GM12891 (cell line): ENCODE measurements at regions not wholly inside any gene's neighbourhood (a gene's known extent, or its start where the extent isn't known, plus 50 kb on each side); places are given as distances from the start of the nearest gene placed in this dataset.
"Not testable (repeated sequence)": the region's sequence is repeated elsewhere in the genome, so short reads cannot be mapped to it uniquely, and the experiment has no call there.

Experiments used
- DNase-seq: peaks from one replicate; pipeline ENCODE4 v3.0.0; 2011; ENCODE audit warnings: low spot score; ENCODE audit not compliant: insufficient read length
- FAIRE-seq: peaks from 2 replicates; lab custom pipeline; 2011; peaks lifted over from hg19 to GRCh38; lab: Jason Lieb, UNC
- PAX5 ChIP-seq: IDR thresholded peaks from 2 replicates; pipeline ENCODE4 v1.6.1; 2011; ENCODE audit warnings: low read length, moderate library complexity, mild to moderate bottlenecking; ENCODE audit not compliant: insufficient read depth, severe bottlenecking
- POLR2A ChIP-seq: IDR thresholded peaks from 2 replicates; pipeline ENCODE4 v1.6.1; 2011; ENCODE audit warnings: low read depth, low read length, control low read depth
- POLR2AphosphoS5 ChIP-seq: IDR thresholded peaks from 2 replicates; pipeline ENCODE4 v1.6.1; 2011; ENCODE audit warnings: low read depth, low read length, control low read depth
- POU2F2 ChIP-seq: IDR thresholded peaks from 2 replicates; pipeline ENCODE4 v1.6.1; 2011; ENCODE audit warnings: low read depth, mild to moderate bottlenecking, control low read depth, low read length, moderate library complexity
- SPI1 ChIP-seq: IDR thresholded peaks from 2 replicates; pipeline ENCODE4 v1.6.1; 2011; ENCODE audit warnings: low read depth, low read length, control low read depth
- TAF1 ChIP-seq: IDR thresholded peaks from 2 replicates; pipeline ENCODE4 v1.6.1; 2011; ENCODE audit warnings: low read depth, low read length, control low read depth

DNA sequence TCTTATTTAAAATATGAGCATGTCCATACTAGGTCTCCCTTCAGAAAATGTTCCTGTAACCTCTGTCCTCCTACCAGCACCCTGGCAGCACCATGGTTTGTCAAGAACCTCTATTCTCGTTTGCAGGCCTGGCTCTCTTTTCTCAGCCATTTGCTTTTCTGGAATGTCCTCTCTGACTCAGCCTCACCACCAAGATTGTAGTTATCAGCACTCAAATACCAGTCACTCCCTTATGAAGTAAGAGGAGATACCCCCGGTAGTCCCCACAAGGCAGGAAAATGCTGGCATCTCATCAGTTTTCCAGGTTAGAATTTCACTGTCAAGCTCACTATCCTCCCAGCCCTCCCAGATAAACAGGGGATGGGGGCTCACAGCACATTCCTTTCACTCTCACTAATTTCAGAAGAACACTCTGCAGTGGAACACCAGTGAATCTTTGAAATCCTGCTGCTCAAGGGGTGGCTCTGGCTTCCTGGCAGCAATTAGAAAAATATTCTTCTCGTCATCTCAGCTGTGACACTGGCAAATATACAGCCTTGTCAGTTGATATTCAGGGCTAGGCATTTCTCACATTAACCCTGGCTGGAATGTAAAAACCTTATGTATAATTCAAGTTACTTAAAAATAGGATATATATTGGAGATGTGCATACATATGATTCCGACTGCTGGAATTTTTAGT lies 129.2 kb downstream of the TBX18 start:
- DNase-seq (no peak), FAIRE-seq (no peak)
- TF ChIP-seq POU2F2 (no peak), POLR2AphosphoS5 (no peak), PAX5 (no peak), SPI1 (no peak), POLR2A (no peak), TAF1 (no peak)

DNA sequence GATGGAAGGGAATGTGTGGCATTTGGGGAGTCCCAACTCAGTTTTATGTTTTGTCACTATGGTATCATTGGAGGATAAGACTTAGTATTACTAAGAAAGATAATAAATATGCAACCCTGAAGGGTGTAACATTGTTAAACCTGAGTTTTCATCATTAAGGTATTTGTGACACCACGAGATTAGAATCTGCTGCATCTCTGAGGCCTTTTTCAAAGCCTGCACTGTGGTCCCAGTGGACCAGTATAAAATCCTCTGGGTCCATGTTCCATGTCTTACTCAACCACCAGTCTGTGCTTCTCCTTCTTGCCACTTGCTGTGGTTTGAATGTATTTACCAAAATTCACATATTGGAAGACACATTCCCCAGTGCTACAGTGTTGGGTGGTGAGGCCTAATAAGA lies 130.6 kb downstream of the TBX18 start:
- FAIRE-seq (no peak), DNase-seq (no peak)
- TF ChIP-seq POLR2AphosphoS5 (no peak), SPI1 (no peak), POU2F2 (no peak), TAF1 (no peak), POLR2A (no peak), PAX5 (no peak)

DNA sequence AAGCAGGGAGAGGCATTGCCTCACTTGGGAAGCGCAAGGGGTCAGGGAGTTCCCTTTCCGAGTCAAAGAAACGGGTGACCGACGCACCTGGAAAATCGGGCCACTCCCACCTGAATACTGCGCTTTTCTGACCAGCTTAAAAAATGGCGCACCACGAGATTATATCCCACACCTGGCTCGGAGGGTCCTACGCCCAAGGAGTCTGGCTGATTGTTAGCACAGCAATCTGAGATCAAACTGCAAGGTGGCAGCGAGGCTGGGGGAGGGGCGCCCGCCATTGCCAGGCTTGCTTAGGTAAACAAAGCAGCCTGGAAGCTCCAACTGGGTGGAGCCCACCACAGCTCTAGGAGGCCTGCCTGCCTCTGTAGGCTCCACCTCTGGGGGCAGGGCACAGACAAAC lies 137.9 kb downstream of the TBX18 start:
- not testable (repeated sequence) for FAIRE-seq, DNase-seq

DNA sequence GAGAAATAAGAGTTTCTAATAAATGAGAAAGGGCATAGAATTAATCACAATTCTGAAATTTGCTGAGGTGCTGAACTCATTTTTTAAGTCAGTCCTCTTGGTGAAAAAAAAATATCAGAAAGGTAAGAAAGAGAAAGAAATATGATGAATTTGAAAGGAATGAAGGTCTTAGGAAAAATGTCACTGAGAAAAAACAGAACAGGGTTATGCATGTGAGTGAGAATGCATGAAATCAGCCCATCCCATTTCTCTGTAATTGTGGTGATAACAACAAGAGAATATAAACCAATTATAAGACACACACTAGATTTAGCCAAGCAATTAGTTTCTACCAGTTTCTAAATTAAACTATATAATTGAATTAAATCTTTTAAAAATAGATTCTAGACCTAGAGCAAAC lies 138.9 kb downstream of the TBX18 start:
- TF ChIP-seq SPI1 (no peak), POU2F2 (no peak), TAF1 (no peak), POLR2AphosphoS5 (no peak), PAX5 (no peak), POLR2A (no peak)
- no peak for DNase-seq
- no peak for FAIRE-seq

DNA sequence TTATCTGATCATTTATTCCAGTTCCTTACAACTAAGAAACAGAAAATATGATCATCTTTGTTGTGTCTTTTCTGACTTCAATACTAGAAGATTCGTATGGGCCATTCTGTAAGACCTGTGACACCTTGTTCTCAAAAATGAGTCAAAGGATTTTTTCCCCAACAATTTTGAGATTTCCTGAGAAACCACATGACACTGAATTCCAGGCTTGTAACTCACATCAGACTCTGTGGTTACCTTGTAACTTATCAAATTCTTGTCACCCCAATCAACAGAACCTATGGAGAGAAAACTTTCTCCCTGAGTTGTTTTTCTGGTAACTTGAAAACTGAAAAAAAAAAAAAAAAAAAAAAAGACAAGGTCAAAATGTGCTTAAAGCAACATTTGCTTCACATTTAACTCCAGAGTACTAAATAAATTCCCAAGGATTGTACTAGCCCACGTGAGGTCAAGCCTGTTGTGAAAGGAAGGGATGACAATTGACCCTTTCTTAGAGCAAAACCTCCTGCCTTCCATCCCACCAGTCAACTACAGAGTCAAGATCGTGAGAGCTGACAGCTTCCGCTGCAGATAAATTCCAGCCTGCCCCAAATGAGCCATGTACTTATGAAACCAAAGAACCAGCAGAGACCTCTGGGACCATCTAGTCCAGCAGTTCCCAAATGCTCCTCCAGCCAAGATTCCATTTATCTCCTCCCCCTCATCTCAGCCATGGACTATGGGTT lies 140.3 kb downstream of the TBX18 start:
- no peak for FAIRE-seq
- DNase-seq = no peak
- TF ChIP-seq SPI1 (no peak), POU2F2 (no peak), POLR2A (no peak), TAF1 (no peak), PAX5 (no peak), POLR2AphosphoS5 (no peak)

DNA sequence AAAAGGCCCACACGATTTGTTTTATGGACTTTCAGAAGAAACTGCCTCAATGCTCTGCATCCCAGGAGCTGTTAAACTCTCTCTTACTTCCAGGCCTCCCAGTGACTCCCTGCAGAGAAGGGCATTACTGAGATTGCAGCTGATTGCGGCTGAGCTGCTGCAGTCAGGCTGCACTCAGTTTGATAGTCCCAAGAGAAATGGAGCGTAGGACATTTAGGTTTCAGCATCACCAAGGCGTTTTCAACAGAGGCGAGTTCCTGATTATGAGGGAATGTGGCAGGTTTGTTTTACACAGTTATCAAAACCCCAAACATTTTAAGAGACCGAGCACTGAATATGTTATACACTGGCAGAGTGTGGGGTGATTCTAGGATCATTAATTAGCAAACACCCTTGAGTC lies 145.6 kb downstream of the TBX18 start:
- FAIRE-seq (no peak), DNase-seq (no peak)
- TF ChIP-seq PAX5 (no peak), SPI1 (no peak), POU2F2 (no peak), POLR2AphosphoS5 (no peak), TAF1 (no peak), POLR2A (no peak)

DNA sequence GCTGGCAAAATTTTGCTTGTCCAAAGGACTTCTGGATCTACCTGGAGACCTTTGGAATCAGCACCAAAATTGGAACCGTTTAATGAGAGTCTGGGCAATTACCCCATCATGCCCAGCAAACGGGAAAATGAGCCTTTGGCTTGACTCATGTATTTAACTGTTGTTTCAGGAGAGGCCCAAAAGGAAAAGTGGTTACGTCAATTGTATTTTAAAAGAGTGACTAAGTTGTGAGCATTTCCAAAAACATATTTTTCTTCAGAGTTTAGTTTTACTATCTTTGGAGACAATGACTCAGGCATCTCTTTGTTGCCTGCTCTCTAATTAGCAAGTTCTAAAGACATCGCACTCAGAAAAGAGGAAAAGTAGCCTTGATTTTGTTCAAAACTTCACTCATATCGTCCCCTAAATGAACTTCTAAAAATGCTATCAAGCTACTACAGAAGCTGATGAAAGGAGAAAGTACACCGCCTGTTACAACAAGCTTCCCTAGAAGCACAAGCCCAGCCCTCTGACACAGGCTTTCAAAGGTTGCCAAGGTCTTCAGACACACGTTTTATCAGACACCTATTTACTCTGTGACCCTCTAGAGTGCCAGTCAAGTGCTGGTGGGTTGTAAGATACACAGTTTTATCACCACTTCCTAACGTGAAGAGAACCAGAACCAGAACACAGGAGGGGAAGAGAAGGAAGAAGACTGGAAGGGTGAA lies 146.2 kb downstream of the TBX18 start:
- no peak for TF ChIP-seq PAX5
- no peak for TF ChIP-seq POLR2A
- TF ChIP-seq TAF1 = no peak
- no peak for TF ChIP-seq POLR2AphosphoS5
- TF ChIP-seq SPI1 = no peak
- no peak for TF ChIP-seq POU2F2
- FAIRE-seq = no peak
- no peak for DNase-seq

DNA sequence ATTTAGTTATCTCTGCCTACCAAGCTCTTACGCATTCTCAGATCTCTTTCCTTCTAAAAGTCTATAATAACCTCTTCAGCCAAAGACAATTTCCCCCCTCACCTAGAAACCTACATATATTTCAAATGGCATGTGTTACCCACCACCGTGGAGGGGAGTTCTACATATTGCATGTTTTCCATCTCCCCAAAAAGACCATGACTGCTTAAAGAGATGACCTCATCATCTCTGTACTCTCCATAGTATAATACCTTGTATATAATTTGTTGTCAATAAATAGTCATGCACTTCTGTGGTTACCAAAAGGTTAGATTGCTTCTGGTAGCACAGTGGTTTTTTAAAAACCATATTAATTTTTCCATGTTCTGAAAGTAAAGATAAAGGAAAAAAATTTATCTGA lies 148.4 kb downstream of the TBX18 start:
- FAIRE-seq = no peak

DNA sequence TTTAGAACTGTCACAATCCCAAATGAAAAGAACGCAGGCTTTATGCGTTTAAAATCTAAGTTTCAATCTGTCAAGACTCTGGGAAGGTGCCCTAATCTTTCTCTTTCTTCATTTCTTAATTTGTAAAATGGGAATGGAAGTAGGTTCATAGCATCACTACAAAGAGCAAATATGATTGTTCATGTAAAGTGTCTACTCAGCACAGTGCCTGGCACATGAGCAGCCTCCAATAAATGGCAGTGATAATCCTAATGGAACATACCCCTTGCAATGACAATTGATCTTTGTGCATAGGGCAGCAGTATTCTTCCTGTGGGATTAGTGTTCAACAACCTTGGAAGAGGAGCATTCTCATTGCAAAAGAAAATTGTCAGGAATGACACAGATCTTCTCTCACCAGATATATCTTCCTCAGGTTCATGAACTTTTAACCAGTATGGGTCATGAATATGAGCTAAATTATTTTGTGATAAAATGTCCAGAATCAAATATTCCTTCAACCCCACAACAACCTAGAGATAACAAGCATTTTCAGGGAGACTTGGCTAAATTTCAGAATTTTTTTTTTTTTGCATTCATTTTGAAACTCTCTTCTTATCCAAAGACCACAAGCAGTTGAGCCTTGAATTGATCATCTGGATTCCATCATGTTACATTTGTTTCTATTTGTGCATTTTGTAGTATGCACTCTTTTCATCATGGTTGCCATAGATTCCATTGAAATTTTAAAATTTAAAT lies 149.1 kb downstream of the TBX18 start:
- FAIRE-seq = no peak
- DNase-seq = no peak
- TF ChIP-seq POLR2AphosphoS5 = no peak
- no peak for TF ChIP-seq SPI1
- no peak for TF ChIP-seq POLR2A
- no peak for TF ChIP-seq PAX5
- TF ChIP-seq POU2F2 = no peak
- TF ChIP-seq TAF1 = no peak

More for the DNA sequence above, 148.4 kb downstream of the TBX18 start:
- TF ChIP-seq POLR2A = no peak
- no peak for TF ChIP-seq TAF1
- no peak for TF ChIP-seq SPI1
- no peak for TF ChIP-seq PAX5
- TF ChIP-seq POU2F2 = no peak
- no peak for TF ChIP-seq POLR2AphosphoS5
- DNase-seq = no peak
